Stimulated activated naive CD4-positive, alpha-beta T cell (primary cell): ENCODE measurements at regions not wholly inside any gene's neighbourhood (a gene's known extent, or its start where the extent isn't known, plus 50 kb on each side); places are given as distances from the start of the nearest gene placed in this dataset.
A peak's percentile ranks its signal among the peaks of the same experiment; 100 is the strongest.

Experiments used
- DNase-seq, 6 experiments: peaks; one replicate each; lab custom pipeline; 2025; lab: John Stamatoyannopoulos, UW

GRCh38 chr2:235358981-235359471 is 134.8 kb upstream of the AGAP1 start:
- no peak for DNase-seq

DNA sequence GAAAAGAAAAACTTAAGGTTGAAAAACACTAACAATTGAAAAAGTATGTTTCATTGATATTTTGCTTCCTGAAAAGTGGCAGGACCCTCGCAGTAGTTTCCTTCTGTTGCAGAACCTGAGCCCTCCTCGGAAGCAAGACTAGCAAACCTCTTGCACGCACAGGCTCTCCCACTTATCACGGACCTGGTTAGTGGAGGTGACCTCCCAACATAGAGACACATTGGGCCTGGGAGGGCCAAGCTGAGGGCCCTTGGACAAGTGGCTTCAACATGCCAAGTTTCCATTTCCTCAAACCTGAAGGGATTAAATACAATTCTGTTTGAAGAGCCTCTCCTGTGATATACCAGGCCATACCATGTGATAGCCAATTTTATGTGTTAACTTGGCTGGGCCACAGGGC is 133.4 kb upstream of the AGAP1 start:
- no peak for DNase-seq

- DNase-seq: no peak
Observed at GRCh38 chr2:235365743-235366142, 128.1 kb upstream of the AGAP1 start.

GRCh38 chr2:235366390-235366789 is 127.5 kb upstream of the AGAP1 start:
- no peak for DNase-seq

DNA sequence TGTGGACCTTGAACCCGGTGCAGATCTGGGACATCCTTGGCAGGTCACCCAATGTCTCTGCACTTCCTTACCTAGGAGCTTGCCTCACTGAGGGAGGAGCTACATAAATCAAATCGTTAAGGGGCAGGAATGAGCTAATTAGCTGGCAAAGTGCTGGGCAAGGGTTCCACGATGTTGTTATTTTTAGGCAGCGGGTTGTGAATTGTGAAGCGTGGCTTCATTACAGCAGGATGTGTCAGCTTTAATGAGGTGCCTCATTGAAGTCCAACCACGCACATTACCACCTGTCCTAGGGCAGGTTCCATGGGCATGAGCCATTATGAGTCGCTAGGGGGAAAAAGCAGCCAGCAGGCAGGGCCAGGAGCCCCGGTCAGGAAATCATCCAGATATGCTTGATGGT is 127.0 kb upstream of the AGAP1 start:
- DNase-seq: no peak

DNA sequence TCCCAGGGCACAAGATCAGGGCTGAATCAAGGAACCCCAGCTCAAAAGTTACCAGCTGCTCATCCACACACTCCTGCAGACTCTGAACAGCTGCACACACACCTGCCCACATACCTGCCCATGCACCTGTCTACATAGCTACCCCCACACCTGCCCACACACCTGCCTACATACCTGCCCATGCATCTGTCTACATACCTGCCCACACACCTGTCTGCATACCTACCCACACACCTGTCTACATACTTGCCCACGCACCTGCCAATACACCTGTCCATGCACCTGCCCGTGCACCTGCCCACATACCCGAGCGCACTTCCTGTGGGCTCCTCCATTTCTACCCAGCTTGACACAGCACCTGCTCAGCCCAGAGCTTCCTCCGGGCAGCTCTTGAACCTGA is 122.8 kb upstream of the AGAP1 start:
- DNase-seq: no peak

DNA sequence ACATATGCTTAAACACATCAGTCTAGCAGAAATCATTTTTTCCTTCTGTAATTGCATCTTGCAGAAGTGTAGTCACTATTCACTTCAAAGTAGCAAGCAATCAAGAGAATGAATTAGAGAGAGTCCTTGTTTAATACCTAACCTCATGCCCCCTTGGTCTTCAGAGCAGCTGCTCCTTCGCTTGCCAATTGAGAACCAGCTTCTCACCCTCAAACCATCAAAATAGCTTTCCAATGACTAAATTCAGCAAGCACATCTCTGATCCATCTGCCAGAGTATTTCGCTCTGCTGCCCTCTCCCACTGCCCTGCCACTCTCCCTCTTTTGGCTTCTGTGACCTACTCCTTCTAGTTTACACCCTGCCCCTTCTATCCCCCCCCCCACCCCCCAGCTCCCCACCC is 120.7 kb upstream of the AGAP1 start:
- DNase-seq: no peak

DNA sequence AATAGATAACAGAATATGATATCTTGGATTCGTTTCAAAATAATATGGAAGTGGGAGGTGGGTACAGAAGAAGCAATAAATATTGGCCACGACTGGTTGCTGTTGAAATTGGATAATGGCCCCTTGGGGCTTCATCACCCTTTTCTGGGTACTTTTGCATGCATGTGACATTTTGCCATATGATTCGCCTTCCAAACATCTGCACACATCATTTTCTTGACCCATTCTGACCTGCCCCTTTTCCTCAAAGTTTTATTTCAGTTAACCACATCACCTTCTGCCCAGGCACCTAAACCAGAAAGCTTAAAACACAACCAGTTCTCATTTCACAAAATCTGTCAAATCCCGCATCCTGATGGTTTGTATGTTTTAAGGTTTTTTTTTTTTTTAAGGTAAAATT is 116.7 kb upstream of the AGAP1 start:
- no peak for DNase-seq

GRCh38 chr2:235378246-235378645 is 115.6 kb upstream of the AGAP1 start:
- no peak for DNase-seq

DNA sequence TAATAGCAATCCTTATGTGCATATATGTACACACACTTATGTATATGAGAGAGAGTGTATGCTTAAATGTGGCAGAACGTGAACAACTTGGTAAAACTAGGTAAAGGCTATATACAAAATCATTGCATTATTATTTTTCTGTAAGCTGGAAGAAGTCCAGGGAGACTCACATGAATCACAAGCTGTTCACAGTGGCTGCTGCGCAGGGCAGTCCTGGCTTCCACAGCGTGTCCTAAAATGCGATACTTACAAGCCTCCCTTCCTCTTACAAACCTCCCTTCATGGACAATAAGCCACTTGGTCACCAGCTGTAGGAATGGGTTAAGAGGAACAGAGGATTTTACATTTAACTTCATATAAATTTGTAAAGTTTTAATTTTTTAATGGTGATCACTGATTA is 114.9 kb upstream of the AGAP1 start:
- DNase-seq: no peak

GRCh38 chr2:235381261-235381912 is 112.5 kb upstream of the AGAP1 start:
- no peak for DNase-seq

DNA sequence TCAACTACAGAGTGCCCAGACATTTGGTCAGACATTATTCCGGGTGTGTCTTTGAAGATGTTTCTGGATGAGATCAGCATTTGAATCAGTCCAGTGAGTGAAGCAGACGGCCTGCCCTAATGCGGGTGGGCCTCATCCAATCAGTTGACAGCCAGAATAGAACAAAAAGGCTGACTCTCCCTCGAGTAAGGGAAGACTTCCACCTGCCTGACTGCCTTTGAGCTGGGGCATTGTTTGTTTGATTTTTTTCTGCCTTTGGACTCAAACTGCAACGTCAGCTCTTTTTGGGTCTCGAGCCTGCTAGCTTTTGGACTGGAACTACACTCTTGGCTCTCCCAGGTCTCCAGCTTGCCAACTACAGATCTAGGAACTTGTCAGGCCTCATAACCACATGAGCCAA is 111.7 kb upstream of the AGAP1 start:
- no peak for DNase-seq

- no peak for DNase-seq
Observed at GRCh38 chr2:235382601-235383000, 111.2 kb upstream of the AGAP1 start.

DNA sequence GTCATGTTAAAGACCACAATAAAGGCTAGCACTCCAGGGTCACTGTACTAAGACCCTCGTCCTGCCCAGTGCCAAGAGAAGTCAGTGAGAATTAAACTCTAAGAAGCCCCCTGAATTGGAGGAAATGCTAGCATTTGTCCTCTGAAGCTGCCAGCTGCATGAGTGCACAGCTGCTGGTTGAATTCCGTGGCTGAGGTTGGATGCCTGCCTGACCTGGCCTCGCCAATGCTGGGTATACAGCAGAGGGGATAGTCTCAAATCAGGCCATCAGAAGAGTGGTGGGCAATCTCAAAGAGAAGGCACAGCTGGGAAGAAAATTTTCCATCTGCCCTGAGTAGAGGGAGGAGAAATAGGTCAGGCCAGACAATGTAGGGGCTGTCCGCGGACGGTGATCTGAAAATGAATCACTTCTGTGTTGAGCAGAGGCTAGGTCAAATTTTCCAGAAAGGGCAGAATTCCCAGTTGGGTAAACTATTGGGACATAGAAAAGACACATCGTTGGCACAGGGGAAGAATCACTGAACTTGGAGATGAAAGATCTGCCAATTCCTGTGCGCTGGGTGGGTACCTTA is 110.5 kb upstream of the AGAP1 start:
- no peak for DNase-seq

GRCh38 chr2:235384624-235385023 is 109.2 kb upstream of the AGAP1 start:
- no peak for DNase-seq

DNA sequence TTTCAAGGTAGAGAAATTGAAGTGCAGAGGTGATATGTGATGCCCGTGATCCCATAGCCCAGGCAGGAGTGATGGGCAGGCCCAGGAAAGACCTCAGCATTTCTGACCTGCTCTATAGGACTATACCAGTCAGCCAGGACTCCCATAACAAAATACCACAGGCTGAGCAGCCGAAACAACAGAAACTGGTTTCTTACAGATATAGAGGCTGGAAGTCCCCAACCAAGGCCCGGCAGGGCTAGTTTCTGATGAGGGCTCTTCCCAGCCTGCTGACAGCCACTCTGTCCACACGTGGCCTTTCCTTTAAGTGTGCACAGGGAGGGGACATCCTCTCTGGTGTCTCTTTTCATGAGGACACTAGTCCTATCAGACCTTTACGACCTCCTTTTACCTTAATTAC is 104.2 kb upstream of the AGAP1 start:
- DNase-seq: no peak

DNA sequence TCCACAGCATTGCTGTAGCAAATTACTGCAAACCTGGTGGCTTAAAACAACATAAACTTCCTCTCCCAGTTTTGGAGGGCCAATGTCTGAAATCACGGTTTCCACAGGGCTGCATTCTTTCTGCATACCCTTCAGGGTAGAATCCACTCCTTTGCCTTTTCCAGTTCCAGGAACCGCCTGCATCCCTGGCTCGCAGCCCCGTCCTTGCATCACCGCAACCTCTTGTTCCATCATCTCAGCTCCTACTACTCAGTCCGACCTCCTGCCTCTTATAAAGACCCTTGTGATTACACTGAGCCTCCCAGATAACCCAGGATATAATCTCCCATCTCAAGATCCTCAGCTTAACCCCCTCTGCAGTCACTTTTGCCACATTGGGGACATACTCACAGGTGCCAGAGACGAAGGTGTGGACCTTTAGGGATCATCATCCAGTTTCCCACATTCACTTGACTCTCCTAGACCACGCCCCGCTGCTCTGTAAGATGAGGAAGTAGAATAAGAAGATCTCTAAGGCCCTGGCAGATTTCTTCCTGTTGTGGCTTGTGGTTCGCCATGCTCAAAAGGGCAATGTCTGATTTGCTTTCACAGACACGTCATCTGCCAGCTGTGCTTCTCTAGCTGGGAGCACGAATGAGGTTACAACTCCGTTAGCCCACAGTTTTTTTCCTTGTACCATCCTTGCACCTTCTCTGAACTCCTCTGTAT is 103.6 kb upstream of the AGAP1 start:
- DNase-seq: peak in 3 of 6 experiments; percentile 17 to 28 (median 25)

DNA sequence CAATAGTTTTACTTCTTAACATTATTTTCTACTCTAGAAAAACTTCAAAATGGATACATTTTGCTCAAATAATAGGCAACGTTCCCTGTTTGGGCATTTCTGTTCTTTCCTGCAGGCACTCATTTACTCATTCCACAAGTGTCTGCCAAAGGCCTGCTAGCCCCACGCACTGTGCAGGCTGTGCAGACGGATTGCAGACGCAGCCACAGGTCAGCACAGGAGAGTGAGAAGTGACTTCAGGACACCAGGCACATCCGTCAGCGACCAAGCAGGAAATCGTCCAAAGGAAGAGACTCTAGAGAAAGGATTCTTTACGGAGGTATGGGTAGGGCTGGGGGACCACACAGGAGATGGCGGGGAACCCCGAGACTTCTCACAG is 103.0 kb upstream of the AGAP1 start:
- no peak for DNase-seq

DNA sequence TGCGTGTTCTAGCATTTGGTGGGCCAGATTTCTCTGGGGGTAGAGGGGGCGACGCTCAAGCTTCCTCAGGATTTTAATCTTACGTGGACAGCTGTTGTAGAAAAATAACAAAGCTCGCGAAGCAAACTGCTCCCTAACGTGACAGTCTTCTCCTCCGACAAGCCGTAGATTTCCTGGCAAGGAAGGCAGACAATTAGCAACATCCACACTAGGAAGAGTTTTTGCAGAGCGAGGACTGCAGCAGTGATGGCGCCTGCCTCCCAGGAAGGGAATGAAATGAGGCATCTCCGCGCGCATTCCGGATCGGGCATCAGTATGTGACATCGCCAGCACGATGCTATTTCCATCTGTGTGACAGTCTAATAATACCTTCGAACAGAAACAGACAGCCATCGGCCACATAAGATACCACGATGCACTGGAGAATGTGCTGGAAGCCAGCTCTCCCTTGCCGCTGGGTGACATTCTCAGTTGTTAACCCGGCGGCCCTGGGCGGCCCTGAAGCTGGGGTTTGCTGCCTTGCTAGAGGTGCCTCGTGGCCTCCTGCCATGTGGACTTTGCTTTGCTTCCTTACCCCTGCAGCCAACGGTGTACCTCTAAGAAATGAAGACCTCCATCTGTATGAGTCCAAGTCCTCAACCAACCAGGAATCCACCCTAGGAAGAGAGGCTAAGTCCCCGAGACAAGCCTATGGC is 101.8 kb upstream of the AGAP1 start:
- DNase-seq: no peak

GRCh38 chr2:235394278-235394828 is 99.5 kb upstream of the AGAP1 start:
- no peak for DNase-seq

GRCh38 chr2:235396071-235396846 is 97.6 kb upstream of the AGAP1 start:
- no peak for DNase-seq

GRCh38 chr2:235398321-235398720 is 95.5 kb upstream of the AGAP1 start:
- DNase-seq: no peak
